NCI-H2107 treated with DMSO at 0.1 percent for 48 hours (cell line): ENCODE measurements at regions not wholly inside any gene's neighbourhood (a gene's known extent, or its start where the extent isn't known, plus 50 kb on each side); places are given as distances from the start of the nearest gene placed in this dataset.
"Not testable (repeated sequence)": the region's sequence is repeated elsewhere in the genome, so short reads cannot be mapped to it uniquely, and the experiment has no call there.

Source experiments
- DNase-seq: peaks from one replicate; lab custom pipeline; 2025; ENCODE audit not compliant: unreplicated experiment; lab: John Stamatoyannopoulos, UW

DNA sequence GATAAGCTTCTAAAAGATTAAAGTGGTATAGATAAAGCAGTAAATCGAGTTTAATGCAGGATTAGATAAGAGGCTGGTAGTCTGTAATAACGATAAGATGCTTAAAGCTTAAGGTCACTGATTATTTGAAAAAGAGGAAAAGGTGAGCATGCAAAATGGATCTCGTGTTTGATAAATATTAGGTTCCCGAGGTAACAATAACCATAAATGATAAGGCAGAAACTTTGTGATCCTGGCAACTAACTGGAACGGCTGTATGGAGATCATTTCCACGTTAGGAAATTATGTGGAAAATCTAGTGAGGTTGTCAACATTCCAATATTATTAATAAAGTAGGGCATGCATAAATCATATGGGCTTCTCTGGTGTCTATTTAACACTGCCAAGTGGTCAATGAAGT is 255.5 kb downstream of the EFCAB11 start:
- no peak for DNase-seq

DNA sequence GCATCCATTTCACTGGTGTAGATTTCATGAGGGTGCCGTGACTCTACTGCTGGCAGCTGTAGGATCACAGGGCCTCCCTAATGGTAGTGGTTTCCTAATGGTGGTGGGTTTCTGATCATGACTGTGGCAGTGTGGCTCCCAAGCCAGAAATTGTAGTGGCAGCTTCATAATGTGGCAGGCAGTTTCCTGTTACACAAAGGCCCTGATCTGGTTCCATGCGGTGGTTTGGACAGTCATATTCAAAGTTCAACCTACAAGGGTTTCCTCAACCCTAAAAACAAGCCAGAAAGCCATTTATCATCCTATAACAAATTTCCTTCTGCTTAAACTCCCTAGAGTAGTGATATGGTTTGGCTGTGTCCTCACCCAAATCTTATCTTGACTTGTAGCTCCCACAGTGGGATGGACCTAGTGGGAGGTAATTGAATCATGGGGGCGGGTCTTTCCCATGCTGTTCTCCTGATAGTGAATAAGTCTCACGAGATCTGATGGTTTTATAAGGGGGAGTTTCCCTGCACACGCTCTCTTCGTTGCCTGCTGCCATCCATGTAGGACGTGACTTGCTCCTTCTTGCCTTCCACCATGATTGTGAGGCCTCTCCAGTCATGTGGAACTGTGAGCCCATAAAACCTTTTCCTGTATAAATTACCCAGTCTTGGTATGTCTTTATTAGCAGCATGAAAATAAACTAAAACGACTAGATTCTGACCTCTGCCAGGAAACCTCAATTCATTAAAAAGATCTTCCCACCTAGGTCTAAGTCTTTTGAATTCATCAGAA is 257.1 kb downstream of the EFCAB11 start:
- no peak for DNase-seq

DNA sequence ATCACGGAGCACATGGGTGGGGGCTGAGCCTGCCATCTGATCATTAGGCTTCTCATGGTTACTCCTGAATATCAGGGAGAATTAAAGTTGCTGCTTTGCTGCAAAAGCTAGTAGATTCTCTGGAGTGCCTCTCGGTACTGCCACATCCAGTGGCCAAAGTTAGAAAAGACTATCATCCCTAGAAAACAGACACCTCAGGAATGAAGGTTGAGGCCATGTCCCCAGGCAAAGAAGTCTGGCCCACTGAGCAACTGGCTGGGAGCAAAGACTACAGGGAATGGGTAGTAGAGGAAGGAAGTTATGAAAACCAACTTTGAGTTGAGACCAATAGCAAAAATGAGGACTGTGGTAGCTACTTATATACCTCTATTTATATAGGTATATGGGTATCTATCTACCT is 258.7 kb downstream of the EFCAB11 start:
- DNase-seq = no peak

DNA sequence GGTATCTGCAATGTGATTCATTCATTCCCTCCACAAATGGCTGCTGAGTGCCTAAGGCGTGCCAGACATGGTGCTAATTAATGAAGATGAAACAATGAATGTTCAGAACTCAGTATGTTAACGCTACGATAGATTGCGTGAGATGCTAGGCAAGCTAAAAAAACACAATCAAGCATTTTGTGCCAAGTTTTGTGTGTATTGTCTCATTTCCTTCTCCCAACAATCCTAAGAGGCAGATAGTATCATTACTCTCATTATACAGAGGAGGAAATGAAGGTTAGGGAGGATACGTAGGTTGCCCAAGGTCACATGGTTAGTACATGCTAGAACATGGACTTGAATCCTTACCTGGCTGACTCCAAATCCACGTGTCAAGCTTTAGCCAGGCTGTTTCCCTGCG is 264.4 kb downstream of the EFCAB11 start:
- no peak for DNase-seq

DNA sequence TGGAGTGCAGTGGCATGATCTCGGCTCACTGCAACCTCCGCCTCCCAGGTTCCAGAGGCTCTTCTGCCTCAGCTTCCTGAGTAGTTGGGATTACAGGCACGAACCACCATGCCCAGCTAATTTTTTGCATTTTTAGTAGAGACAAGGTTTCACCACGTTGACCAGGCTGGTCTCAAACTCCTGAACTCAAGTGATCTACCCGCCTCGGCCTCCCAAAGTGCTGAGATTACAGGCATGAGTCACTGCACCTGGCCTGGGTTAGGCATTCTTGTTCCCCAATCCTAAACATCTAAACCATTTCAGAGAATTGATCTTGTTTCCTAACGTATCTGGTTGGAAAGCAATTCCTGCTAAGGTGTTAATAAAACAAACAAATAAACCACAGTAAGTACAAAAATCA is 264.8 kb downstream of the EFCAB11 start:
- not testable (repeated sequence) for DNase-seq

DNA sequence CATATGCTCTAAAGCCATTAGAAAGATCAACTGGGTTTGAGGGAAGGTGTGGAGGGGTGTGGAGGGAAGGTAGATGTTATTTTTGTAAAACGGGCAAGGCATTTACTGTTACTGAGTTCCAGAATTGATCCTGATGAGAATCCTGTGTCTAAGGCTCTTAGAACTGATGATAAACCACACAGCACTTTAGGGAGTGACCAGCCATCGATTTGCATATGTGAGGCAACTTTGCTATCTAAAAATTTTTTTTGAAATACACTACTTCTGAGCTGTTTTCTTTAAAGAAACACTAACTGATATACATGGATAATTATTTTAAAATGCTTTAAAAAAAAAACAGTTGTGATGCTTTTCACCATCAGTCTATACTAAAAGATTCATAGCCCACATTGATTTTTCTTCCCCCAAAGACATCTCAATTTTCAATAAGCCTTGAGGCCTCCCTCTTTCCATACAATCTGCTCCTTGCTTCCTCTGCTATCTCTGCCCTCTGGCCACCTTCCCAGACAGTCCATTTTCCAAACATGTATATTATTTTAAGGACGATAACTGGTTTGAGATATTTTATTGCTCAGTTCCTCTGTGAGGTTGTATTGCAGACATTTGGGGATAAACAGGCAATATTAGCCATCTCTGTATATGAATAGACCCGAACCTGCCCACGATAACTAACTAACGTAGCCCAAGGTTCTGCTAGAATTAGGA is 265.9 kb downstream of the EFCAB11 start:
- DNase-seq = no peak

DNA sequence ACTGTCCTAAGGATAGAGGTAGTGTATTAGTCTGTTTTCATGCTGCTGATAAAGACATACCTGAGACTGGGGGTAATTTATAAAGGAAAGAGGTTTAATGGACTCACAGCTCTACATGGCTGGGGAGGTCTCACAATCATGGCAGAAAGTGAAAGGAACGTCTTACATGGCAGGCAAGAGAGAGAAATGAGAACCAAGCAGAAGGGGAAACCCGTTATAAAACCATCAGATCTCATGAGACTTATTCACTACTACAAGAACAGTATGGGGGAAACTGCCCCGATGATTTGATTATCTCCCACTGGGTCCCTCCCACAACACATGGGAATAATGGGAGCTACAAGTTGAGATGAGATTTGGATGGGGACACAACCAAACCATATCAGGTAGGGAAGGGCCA is 267.4 kb downstream of the EFCAB11 start:
- DNase-seq = not testable (repeated sequence)

DNA sequence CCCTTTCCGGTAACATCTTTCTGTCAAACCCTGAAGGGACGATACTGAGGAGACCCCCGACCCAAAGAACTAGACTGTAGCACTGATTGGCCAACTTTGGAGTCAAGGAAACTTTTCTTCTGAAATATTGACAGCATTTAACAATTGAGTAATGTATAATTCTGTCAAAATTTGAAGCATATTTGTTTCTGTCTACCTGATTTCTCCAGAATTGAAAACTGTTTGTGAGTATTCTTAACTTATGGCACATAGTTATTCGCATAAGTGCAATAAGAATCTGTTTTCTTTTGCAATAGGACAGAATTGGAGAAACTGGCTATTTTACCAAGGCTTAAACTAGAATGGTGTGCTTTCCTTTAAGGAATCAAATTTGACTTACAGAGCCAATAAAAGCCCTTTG is 267.1 kb upstream of the FOXN3 start:
- DNase-seq = no peak

DNA sequence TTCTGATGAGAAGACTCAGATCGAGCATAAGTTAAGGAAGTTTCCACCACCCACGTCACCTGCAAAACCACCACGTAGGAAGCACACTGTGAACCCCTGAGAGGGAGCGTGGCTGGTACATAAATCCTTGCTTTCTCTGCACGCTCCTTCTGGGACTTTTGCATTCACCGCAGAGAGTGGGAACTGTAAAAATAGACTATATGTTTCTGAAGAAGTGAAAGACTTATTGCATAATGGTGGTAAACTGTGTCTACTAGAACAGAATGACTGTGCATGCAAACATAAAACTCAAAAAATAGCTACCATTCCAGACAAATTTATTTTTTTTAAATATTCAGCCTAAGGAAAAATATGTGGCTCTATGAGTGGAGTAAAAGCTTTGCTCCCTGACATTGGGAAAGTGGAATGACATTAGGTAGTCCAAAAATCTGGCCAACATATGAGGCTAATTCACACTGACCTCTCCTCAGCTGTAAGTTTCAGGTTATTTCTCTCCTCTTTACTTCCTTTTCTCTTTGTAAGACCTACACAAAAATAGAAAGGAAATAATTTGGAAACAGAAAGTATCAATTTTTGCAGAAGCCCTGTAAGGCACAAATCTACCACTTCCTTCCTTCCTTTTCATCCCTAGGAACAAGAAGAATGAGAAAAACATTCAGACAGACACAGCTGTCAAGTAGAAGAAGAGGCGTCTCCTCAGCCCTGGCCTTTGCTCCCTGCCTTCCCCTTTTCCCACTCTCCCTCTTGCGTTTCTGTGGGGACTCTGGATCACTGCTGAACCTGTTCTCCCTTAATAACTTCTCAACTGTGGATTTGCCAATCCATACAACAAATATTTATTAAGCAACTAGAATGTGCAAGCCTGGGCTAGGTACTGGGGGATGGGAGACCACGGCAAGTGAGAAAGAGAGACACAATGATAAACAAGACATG is 264.3 kb upstream of the FOXN3 start:
- DNase-seq = no peak

DNA sequence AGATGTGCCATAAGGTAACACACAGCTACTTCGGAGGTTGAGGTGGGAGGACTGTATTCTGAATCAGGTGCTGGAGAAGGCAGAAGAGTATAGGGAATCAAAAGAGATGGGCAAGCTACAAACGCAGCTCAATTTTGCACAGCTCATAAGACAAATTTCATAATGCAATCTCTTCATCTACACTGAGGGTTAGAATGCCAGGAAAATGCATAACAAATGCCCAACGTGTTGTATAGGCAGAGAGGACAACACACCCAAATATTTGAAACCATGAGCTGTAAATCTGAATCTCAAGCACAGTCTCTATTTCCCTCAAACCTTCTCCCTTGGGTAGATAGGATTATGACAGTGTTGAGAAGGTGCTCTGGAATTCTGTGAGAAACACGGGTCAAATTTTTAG is 263.1 kb upstream of the FOXN3 start:
- DNase-seq = no peak

DNA sequence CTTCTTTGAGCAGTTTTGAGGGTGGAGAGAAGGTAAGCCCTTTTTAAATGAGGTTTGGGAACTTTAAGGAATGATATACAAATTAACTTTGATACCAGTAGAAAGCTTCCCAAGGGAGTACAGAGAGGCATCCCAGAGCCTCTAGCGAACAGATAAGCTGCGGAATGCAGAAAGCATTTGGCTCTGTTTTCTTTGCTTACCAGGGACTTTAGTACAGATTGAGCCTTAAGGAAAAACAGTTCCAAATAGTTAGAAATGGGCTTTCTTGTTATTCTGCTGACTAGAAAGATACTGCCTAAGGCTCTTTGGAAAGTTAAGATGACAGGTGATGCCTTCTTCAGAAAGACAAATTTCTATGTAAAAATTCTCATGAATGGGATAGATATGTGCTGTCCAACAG is 261.7 kb upstream of the FOXN3 start:
- no peak for DNase-seq

DNA sequence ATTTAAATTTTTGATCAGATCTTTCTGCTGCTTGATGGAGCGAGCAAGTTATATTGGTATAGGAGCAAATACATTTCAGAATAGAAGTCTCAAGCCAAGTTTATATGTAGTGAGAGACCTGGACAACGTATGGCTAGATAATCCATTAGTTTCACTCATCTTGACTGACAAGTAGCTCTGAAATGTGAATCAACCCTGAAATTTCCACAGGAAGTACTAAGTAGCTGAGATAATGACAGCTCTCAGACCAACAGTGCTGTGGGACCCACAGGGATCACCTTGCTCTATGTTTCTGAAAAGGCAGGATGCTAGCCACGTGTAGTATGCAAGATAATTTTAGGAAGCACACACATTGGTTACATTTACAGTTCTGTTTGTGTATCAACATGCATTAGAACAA is 258.6 kb upstream of the FOXN3 start:
- no peak for DNase-seq

DNA sequence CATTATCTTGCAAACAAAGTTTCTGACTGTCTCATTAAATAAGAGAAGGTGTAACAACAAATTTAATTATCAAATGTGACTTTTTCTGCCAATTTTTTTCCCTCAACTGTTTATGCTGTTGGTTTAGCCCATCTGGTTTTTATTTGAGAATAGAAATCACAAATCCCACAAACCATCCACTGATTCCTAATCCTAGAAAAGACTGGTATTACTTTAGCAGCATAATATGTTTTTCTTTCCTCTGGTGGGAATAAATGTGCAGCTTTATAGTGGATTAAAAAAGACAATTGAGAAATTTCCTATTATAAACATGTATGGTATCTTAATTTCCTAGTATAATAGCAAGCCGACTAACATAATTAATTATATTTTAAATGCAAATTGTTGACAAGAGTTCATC is 257.9 kb upstream of the FOXN3 start:
- DNase-seq = no peak

DNA sequence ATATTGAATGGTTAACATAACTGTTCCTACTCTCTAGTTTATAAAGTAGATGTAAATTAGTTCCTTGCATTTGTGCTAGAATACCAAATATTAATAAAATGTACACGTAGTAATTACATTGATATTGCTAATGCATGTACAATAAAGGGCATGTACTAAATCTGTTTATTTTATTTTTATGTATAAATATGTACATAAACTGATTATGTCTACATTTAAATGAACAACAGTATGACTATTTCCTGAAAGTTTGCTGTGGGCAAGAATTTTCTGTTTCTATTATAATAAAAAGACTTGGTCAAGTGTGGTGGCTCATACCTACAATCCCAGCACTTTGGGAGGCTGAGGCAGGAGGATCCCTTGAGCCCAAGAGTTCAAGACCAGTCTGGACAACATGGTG is 257.2 kb upstream of the FOXN3 start:
- DNase-seq = no peak

DNA sequence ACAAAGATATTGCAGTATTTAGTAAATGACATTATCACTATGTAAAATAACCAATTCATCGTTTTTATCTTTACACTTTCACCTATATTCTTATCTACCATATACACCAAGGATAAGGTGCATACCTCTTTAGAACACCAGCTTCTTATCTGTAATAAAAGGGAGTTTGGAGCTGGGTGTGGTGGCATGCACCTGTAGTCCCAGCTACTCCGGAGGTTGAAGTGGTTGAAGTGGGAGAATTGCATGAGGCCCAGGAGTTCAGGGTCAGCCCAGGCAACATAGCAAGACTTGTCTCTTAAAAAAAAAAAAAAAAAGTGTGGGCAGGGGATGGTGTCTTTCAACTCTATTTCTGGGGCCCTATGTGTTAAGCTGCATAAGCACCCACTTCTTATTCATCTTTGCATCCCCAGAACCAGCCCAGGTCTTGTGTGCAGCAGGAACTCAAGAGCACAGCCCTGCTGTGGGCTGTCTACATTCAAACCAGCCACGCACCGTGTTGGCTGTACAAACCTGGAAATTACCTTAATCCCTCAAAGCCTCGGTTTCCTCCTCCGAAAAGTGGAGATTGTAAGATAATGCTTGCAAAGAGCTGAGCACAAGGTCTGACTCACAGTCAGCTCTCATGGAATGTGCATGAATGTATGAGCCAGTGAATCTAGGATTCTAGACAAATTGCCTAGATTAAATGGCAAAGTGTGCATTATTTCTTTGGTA is 256.6 kb upstream of the FOXN3 start:
- DNase-seq = no peak

DNA sequence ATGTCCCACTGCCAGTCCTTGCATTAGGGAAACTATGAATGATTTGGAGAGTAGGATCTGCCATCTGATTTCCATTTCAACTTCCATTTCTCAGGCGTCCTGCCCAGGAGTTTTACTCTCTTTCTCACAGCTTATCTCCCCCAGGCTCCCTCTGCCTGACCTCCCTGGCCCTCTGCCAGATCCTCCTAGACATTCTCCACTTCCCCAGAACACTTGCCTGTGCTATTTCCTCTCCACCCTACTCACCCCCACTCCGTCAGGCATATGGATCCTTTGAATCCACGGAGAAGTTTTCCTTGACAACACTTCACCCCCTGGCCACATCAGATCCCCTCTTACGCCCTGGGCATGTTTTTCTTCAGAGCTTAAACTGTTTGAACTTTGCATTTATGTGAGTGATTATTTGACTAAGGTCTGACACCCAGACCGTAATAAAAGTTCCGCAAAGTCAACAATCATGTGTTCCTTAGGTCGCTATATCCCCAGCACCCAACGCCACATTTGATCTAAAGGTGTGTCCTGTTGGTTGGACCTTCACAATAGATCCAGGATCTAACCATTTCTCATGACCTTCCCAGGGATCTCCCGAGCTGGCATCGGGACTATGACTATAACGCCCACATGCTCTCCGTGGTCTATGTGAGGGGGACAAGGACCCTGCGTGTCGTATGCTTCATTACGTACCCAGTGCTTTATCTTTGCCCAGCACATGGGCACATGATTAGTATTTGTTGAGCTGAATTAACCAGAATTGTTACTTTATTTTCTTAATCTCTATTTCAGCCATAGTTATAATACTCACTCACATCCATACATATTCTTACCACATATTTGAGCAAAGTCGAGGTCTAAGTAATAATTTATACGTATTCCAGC is 255.8 kb upstream of the FOXN3 start:
- no peak for DNase-seq

DNA sequence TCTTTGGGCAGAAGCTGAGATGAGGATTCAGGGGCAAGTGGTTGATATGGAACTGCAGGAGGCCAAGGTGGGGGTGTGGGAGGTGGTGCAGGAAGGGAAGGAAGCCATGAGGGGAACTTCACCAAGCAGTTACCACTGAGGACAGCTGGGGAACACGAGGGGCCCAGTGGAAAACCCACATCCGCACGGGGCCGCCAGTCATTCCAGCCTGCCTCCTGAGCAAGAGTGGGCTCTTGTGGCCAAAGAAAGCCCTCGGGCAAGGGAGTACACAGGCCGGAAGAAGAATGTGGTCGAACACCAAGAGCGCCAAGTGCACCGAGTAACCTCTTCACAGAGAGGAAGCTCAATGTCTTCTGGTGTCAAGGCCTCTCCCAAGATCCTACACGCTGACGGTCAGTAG is 252.2 kb upstream of the FOXN3 start:
- DNase-seq = no peak

DNA sequence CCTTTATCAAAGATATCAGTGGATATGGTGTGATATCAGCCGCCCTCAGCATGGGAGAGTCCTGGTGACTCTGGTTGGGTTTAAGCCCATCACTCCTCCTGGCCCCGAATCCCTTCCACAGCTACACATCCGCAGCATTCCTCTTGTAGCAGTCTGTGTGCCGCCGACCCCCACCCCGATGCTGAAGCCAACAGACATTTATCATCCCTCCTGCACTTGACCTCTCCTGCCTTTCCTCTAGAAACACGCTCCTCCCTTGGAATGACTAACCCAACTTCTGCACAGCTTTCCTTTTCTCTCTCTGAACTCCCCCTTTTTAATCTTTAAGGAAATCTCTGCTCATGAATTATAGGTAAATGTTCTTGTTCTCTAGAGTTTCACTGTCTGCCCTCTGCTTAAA is 250.9 kb upstream of the FOXN3 start:
- no peak for DNase-seq

DNA sequence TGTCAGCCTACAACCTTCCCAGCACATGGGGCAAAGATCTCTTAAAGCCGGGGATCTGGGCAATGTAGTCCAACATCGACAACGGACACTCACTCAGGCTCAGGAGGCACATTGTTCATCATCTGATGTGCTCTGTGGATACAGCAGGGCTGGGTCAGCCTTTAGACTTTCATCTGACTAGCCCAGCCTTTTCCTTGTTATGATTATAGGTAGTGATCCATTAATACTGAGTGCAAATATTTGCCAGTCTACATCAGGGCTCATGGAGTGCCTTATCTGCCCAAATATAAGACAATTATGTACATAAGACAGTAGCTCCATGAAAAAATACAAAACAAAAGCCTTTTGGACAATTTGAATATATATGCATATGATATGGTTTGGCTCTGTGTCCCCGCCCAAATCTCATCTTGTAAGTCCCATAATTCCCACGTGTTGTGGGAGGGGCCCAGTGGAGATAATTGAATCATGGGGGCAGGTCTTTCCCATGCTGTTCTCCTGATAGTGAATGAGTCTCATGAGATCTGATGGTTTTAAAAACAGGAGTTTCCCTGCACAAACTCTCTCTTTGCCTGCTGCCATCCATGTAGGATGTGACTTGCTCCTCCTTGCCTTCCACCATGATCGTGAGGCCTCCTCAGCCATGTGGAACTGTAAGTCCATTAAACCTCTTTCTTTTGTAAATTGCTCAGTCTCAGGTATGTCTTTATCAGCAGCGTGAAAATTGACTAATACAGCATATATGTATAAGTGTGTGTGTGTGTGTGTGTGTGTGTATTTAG is 248.5 kb upstream of the FOXN3 start:
- not testable (repeated sequence) for DNase-seq
